ENCODE measurements at regions not wholly inside any gene's neighbourhood (a gene's known extent, or its start where the extent isn't known, plus 50 kb on each side); places are given as distances from the start of the nearest gene placed in this dataset.

GRCh38 chr12:58563621-58564020 lies 356.7 kb downstream of the LRIG3 start:
- H3K79me2 ChIP-seq (ENCODE audit: control insufficient read depth, insufficient read depth, low read length, unreplicated experiment), result no peaks in the 10 kb centered on the region
- H3K4me1 ChIP-seq (ENCODE audit: control insufficient read depth, insufficient read depth, low read length, unreplicated experiment), result peaks cover 7% of the 10 kb centered on the region
- H3K27ac ChIP-seq (ENCODE audit: low read depth, low read length), result no peak overlapping the region
- H2AFZ ChIP-seq (ENCODE audit: low read length, unreplicated experiment), result no peak overlapping the region
- H3K27me3 ChIP-seq (ENCODE audit: insufficient read depth, low read length), result no peaks in the 10 kb centered on the region
- no peak overlapping the region for H3K4me3 ChIP-seq (ENCODE audit: low read depth, low read length)
- H3K36me3 ChIP-seq (ENCODE audit: insufficient read depth, low read length), result no peaks in the 10 kb centered on the region

GRCh38 chr12:58564721-58565120 lies 355.6 kb downstream of the LRIG3 start:
- no peak overlapping the region for H2AFZ ChIP-seq (ENCODE audit: low read length, unreplicated experiment)
- no peak overlapping the region for H3K4me3 ChIP-seq (ENCODE audit: low read depth, low read length)

DNA sequence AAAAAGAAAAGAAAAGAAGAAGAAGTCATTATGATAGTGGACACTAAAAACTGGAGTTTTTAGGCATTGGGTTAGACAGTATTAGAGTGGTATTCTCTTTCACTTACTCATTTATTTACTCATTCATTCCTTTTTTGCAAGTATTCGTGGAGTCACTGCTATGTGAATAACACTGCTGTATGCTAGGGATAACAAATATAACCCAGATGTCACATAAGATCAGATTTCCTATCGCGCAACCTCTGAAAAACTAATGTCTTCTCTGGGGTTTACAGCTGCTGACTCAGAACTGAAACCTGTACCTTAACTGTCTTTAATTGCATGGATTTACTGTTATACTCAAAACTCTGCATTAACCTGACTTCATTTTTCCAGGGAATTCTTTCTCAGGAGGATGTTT lies 353.7 kb downstream of the LRIG3 start:
- H3K4me3 ChIP-seq (ENCODE audit: low read depth, low read length), result no peak overlapping the region
- no peaks in the 10 kb centered on the region for H3K79me2 ChIP-seq (ENCODE audit: control insufficient read depth, insufficient read depth, low read length, unreplicated experiment)
- H3K27ac ChIP-seq (ENCODE audit: low read depth, low read length), result no peak overlapping the region
- H3K36me3 ChIP-seq (ENCODE audit: insufficient read depth, low read length), result no peaks in the 10 kb centered on the region
- peaks cover 7% of the 10 kb centered on the region for H3K4me1 ChIP-seq (ENCODE audit: control insufficient read depth, insufficient read depth, low read length, unreplicated experiment)
- no peaks in the 10 kb centered on the region for H3K27me3 ChIP-seq (ENCODE audit: insufficient read depth, low read length)
- H2AFZ ChIP-seq (ENCODE audit: low read length, unreplicated experiment), result no peak overlapping the region

More at GRCh38 chr12:58564721-58565120, 355.6 kb downstream of the LRIG3 start:
- Histone ChIP-seq H3K27ac (ENCODE audit: low read depth, low read length) (no peak overlapping the region), H3K27me3 (ENCODE audit: insufficient read depth, low read length) (no peaks in the 10 kb centered on the region), H3K36me3 (ENCODE audit: insufficient read depth, low read length) (no peaks in the 10 kb centered on the region), H3K79me2 (ENCODE audit: control insufficient read depth, insufficient read depth, low read length, unreplicated experiment) (no peaks in the 10 kb centered on the region), H3K4me1 (ENCODE audit: control insufficient read depth, insufficient read depth, low read length, unreplicated experiment) (peaks cover 7% of the 10 kb centered on the region)

- Histone ChIP-seq H3K79me2 (ENCODE audit: control insufficient read depth, insufficient read depth, low read length, unreplicated experiment) (no peaks in the 10 kb centered on the region), H3K27ac (ENCODE audit: low read depth, low read length) (no peak overlapping the region), H2AFZ (ENCODE audit: low read length, unreplicated experiment) (no peak overlapping the region), H3K27me3 (ENCODE audit: insufficient read depth, low read length) (no peaks in the 10 kb centered on the region), H3K36me3 (ENCODE audit: insufficient read depth, low read length) (no peaks in the 10 kb centered on the region), H3K4me3 (ENCODE audit: low read depth, low read length) (no peak overlapping the region), H3K4me1 (ENCODE audit: control insufficient read depth, insufficient read depth, low read length, unreplicated experiment) (peaks cover 7% of the 10 kb centered on the region)
These were observed 353.1 kb downstream of the LRIG3 start for GRCh38 chr12:58567189-58567588.

- Histone ChIP-seq H3K4me3 (ENCODE audit: low read depth, low read length) (no peak overlapping the region), H2AFZ (ENCODE audit: low read length, unreplicated experiment) (no peak overlapping the region), H3K27ac (ENCODE audit: low read depth, low read length) (no peak overlapping the region), H3K4me1 (ENCODE audit: control insufficient read depth, insufficient read depth, low read length, unreplicated experiment) (peaks cover 11% of the 10 kb centered on the region), H3K79me2 (ENCODE audit: control insufficient read depth, insufficient read depth, low read length, unreplicated experiment) (no peaks in the 10 kb centered on the region), H3K27me3 (ENCODE audit: insufficient read depth, low read length) (no peaks in the 10 kb centered on the region), H3K36me3 (ENCODE audit: insufficient read depth, low read length) (no peaks in the 10 kb centered on the region)
These were observed 349.9 kb downstream of the LRIG3 start for GRCh38 chr12:58570411-58570810.

DNA sequence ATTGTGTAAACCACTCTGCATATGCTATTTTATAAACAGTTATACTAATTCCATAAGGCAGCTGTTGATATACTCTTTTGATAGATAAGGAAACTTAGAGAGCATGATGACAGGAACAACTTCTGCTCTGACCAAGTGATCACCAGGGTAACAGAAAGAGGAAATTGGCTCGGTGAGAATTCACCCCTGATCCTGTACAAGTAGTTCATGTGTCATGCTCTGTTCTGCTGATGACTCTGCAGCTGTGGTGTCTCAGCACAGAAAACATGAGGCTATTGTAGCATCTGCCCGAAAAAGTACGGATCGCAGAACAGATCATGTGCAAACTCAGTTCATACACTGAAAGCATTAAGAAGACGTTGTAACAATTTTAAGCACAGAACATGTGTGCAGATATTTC lies 345.0 kb downstream of the LRIG3 start:
- Histone ChIP-seq H3K27me3 (ENCODE audit: insufficient read depth, low read length) (no peaks in the 10 kb centered on the region), H3K79me2 (ENCODE audit: control insufficient read depth, insufficient read depth, low read length, unreplicated experiment) (no peaks in the 10 kb centered on the region), H2AFZ (ENCODE audit: low read length, unreplicated experiment) (peak overlapping the region; percentile 32), H3K4me1 (ENCODE audit: control insufficient read depth, insufficient read depth, low read length, unreplicated experiment) (peaks cover 7% of the 10 kb centered on the region), H3K4me3 (ENCODE audit: low read depth, low read length) (no peak overlapping the region), H3K27ac (ENCODE audit: low read depth, low read length) (no peak overlapping the region), H3K36me3 (ENCODE audit: insufficient read depth, low read length) (no peaks in the 10 kb centered on the region)

GRCh38 chr12:58576081-58576480 lies 344.2 kb downstream of the LRIG3 start:
- Histone ChIP-seq H3K36me3 (ENCODE audit: insufficient read depth, low read length) (no peaks in the 10 kb centered on the region), H3K27ac (ENCODE audit: low read depth, low read length) (no peak overlapping the region), H3K27me3 (ENCODE audit: insufficient read depth, low read length) (no peaks in the 10 kb centered on the region), H3K4me1 (ENCODE audit: control insufficient read depth, insufficient read depth, low read length, unreplicated experiment) (peaks cover 7% of the 10 kb centered on the region), H3K4me3 (ENCODE audit: low read depth, low read length) (no peak overlapping the region), H3K79me2 (ENCODE audit: control insufficient read depth, insufficient read depth, low read length, unreplicated experiment) (no peaks in the 10 kb centered on the region), H2AFZ (ENCODE audit: low read length, unreplicated experiment) (no peak overlapping the region)

GRCh38 chr12:58576916-58577315 lies 343.4 kb downstream of the LRIG3 start:
- no peak overlapping the region for H3K27ac ChIP-seq (ENCODE audit: low read depth, low read length)
- no peak overlapping the region for H2AFZ ChIP-seq (ENCODE audit: low read length, unreplicated experiment)
- H3K27me3 ChIP-seq (ENCODE audit: insufficient read depth, low read length), result no peaks in the 10 kb centered on the region
- peaks cover 7% of the 10 kb centered on the region for H3K4me1 ChIP-seq (ENCODE audit: control insufficient read depth, insufficient read depth, low read length, unreplicated experiment)
- H3K36me3 ChIP-seq (ENCODE audit: insufficient read depth, low read length), result no peaks in the 10 kb centered on the region
- H3K4me3 ChIP-seq (ENCODE audit: low read depth, low read length), result no peak overlapping the region
- no peaks in the 10 kb centered on the region for H3K79me2 ChIP-seq (ENCODE audit: control insufficient read depth, insufficient read depth, low read length, unreplicated experiment)

DNA sequence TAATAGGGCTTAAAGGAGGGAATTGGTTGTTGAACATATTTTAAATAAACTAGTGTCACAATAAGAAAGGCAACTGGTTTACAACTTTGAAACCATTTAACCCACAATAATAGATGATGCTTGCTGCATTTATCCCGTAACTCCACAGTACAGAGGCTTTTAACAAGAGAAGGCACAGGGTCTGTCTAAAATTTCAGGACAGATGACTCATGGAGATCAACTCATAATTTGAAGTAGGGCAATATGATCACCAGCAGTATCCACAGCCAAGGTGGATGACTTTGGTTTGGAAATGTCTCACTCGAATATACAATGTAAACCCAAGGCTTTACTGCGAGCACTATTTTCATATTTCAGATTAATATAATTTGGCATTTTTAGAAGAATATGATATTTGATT lies 340.2 kb downstream of the LRIG3 start:
- Histone ChIP-seq H3K4me1 (ENCODE audit: control insufficient read depth, insufficient read depth, low read length, unreplicated experiment) (peaks cover 10% of the 10 kb centered on the region), H3K79me2 (ENCODE audit: control insufficient read depth, insufficient read depth, low read length, unreplicated experiment) (no peaks in the 10 kb centered on the region), H3K4me3 (ENCODE audit: low read depth, low read length) (no peak overlapping the region), H3K36me3 (ENCODE audit: insufficient read depth, low read length) (no peaks in the 10 kb centered on the region), H3K27me3 (ENCODE audit: insufficient read depth, low read length) (no peaks in the 10 kb centered on the region), H3K27ac (ENCODE audit: low read depth, low read length) (no peak overlapping the region), H2AFZ (ENCODE audit: low read length, unreplicated experiment) (no peak overlapping the region)

- Histone ChIP-seq H2AFZ (ENCODE audit: low read length, unreplicated experiment) (no peak overlapping the region), H3K4me3 (ENCODE audit: low read depth, low read length) (no peak overlapping the region), H3K4me1 (ENCODE audit: control insufficient read depth, insufficient read depth, low read length, unreplicated experiment) (peaks cover 9% of the 10 kb centered on the region), H3K27me3 (ENCODE audit: insufficient read depth, low read length) (no peaks in the 10 kb centered on the region), H3K27ac (ENCODE audit: low read depth, low read length) (no peak overlapping the region), H3K36me3 (ENCODE audit: insufficient read depth, low read length) (no peaks in the 10 kb centered on the region), H3K79me2 (ENCODE audit: control insufficient read depth, insufficient read depth, low read length, unreplicated experiment) (no peaks in the 10 kb centered on the region)
These were observed 336.8 kb downstream of the LRIG3 start for GRCh38 chr12:58583529-58583928.

GRCh38 chr12:58583940-58584339 lies 336.4 kb downstream of the LRIG3 start:
- Histone ChIP-seq H3K4me3 (ENCODE audit: low read depth, low read length) (no peak overlapping the region), H3K36me3 (ENCODE audit: insufficient read depth, low read length) (no peaks in the 10 kb centered on the region), H2AFZ (ENCODE audit: low read length, unreplicated experiment) (no peak overlapping the region), H3K4me1 (ENCODE audit: control insufficient read depth, insufficient read depth, low read length, unreplicated experiment) (peaks cover 13% of the 10 kb centered on the region), H3K27ac (ENCODE audit: low read depth, low read length) (no peak overlapping the region), H3K79me2 (ENCODE audit: control insufficient read depth, insufficient read depth, low read length, unreplicated experiment) (no peaks in the 10 kb centered on the region), H3K27me3 (ENCODE audit: insufficient read depth, low read length) (no peaks in the 10 kb centered on the region)
